OCI-LY1 (cell line): ENCODE measurements at regions not wholly inside any gene's neighbourhood (a gene's known extent, or its start where the extent isn't known, plus 50 kb on each side); places are given as distances from the start of the nearest gene placed in this dataset.

Source experiments
- EZH2 ChIP-seq: fragments of 200-600 bp; sonication (generic), shearing (Covaris generic); IDR thresholded peaks from 2 replicates; pipeline ENCODE4 v1.8.0; 2017; ENCODE audit warnings: borderline replicate concordance, mixed run types, mild to moderate bottlenecking, antibody characterized with exemption, low read length, moderate library complexity, mixed read lengths
- TF ChIP-seq, protein P1 (sequence below): fragments of 200-600 bp; sonication (generic), shearing (Covaris generic); IDR thresholded peaks from 2 replicates; pipeline ENCODE4 v1.5.1; 2017; ENCODE audit warnings: mild to moderate bottlenecking, antibody characterized with exemption, low read length, moderate library complexity, mixed read lengths

DNA sequence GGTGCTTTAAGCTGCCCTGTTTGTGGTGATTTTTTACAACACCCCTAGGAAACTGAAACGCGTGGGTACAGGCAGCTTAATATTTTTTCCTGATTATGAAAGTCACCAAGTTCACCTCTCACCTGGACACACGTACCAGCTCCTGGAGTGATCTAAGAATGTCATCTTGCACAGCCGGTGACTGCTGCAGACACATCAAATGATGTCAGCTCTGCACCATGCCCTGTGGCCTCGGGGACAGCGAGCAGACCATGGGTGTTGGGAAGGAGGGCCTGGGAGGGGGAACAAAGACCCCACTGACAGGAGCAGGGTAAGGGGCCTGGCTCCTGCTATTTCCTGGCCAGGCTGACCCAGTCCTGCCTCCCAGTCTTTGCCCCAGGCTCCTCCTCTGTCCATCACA is 272.7 kb downstream of the PARN start:
- TF ChIP-seq, protein P1, sequence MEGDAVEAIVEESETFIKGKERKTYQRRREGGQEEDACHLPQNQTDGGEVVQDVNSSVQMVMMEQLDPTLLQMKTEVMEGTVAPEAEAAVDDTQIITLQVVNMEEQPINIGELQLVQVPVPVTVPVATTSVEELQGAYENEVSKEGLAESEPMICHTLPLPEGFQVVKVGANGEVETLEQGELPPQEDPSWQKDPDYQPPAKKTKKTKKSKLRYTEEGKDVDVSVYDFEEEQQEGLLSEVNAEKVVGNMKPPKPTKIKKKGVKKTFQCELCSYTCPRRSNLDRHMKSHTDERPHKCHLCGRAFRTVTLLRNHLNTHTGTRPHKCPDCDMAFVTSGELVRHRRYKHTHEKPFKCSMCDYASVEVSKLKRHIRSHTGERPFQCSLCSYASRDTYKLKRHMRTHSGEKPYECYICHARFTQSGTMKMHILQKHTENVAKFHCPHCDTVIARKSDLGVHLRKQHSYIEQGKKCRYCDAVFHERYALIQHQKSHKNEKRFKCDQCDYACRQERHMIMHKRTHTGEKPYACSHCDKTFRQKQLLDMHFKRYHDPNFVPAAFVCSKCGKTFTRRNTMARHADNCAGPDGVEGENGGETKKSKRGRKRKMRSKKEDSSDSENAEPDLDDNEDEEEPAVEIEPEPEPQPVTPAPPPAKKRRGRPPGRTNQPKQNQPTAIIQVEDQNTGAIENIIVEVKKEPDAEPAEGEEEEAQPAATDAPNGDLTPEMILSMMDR, result no peak
- TF ChIP-seq EZH2, result no peak
